ENCODE measurements at regions not wholly inside any gene's neighbourhood (a gene's known extent, or its start where the extent isn't known, plus 50 kb on each side); places are given as distances from the start of the nearest gene placed in this dataset.

DNA sequence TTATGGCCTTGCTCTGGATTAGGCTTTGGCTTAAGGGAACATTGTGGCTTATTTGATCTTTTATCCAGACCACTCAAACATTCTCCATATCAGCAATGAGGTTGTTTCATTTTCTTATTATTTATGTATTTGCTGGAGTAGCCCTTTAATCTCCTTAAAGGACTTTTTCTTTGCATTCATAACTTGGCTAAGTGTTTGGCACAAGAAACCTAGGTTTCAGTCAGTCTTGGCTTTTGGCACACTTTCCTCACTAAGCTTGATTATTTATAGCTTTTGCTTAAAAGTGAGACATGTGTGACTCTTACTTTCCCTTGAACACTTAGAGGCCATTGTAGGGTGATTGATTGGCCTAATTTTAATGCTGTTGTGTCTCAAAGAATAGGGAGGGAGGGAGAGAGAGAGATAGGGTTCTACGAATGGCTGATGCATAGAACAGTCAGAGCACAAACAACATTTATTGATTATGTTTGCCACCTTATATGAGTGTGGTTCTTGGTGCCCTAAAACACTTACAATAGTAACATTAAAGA is 2265.3 kb upstream of the C9orf72 start:
- Histone ChIP-seq H2AFZ (ENCODE audit: low read depth, low read length) (no peak overlapping the region), H3K4me2 (ENCODE audit: insufficient read depth, low read length) (no peak overlapping the region), H3K79me2 (ENCODE audit: control insufficient read depth, insufficient read depth, low read length) (no peaks in the 10 kb centered on the region), H3K36me3 (ENCODE audit: control insufficient read depth in 2 of 2, extremely low read depth in 1 of 2, insufficient read depth in 2 of 2, low read length in 2 of 2) (no peaks in the 10 kb centered on the region), H3K4me1 (ENCODE audit: control insufficient read depth, extremely low read depth, insufficient read depth, low read length) (no peaks in the 10 kb centered on the region), H4K20me1 (replicated peaks; ENCODE audit: control insufficient read depth, extremely low read depth, insufficient read depth, low read length) (no peaks in the 10 kb centered on the region), H3K9me3 (replicated peaks; ENCODE audit: control insufficient read depth, insufficient read depth, low read length) (peaks cover 2% of the 10 kb centered on the region), H3K27ac (ENCODE audit: insufficient read depth, low read depth, low read length) (no peak overlapping the region), H3K9me1 (replicated peaks; ENCODE audit: control insufficient read depth, extremely low read depth, insufficient read depth, low read length) (no peaks in the 10 kb centered on the region), H3K9ac (replicated peaks; ENCODE audit: extremely low read depth, insufficient read depth, low read length) (no peak overlapping the region), H3K4me3 (replicated peaks in 1 of 3; ENCODE audit: insufficient read depth in 1 of 3, low read depth in 1 of 3, low read length in 3 of 3) (no peak overlapping the region), H3K27me3 (ENCODE audit: control insufficient read depth in 2 of 2, insufficient read depth in 2 of 2, low read length in 2 of 2) (no peaks in the 10 kb centered on the region)
- ChIA-PET POLR2A (no interaction called here), CTCF (no interaction called here)
- no TSS peak for BruUV-seq (replicated peaks)
- no peak for FAIRE-seq
- dilution Hi-C loops (cut with MboI; ENCODE audit: extremely low pct_ligation_motif_present, low sequenced_read_pairs): no loop called here
- intact Hi-C loops (cut with micrococcal nuclease): no loop called here
- no peak for DNase-seq (ENCODE audit: low read depth, low spot score)
- TF ChIP-seq, protein P1, sequence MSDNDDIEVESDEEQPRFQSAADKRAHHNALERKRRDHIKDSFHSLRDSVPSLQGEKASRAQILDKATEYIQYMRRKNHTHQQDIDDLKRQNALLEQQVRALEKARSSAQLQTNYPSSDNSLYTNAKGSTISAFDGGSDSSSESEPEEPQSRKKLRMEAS (IDR thresholded peaks at IDR 0.05; ENCODE audit: insufficient read depth, insufficient read length): no peak
- TF ChIP-seq MYC (IDR thresholded peaks at IDR 0.05; ENCODE audit: low read depth, low read length): no peak
- TF ChIP-seq, protein P2, sequence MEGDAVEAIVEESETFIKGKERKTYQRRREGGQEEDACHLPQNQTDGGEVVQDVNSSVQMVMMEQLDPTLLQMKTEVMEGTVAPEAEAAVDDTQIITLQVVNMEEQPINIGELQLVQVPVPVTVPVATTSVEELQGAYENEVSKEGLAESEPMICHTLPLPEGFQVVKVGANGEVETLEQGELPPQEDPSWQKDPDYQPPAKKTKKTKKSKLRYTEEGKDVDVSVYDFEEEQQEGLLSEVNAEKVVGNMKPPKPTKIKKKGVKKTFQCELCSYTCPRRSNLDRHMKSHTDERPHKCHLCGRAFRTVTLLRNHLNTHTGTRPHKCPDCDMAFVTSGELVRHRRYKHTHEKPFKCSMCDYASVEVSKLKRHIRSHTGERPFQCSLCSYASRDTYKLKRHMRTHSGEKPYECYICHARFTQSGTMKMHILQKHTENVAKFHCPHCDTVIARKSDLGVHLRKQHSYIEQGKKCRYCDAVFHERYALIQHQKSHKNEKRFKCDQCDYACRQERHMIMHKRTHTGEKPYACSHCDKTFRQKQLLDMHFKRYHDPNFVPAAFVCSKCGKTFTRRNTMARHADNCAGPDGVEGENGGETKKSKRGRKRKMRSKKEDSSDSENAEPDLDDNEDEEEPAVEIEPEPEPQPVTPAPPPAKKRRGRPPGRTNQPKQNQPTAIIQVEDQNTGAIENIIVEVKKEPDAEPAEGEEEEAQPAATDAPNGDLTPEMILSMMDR (IDR thresholded peaks at IDR 0.05; ENCODE audit: extremely low read depth in 1 of 2, insufficient read depth in 1 of 2, low read depth in 1 of 2, low read length in 2 of 2): no peak
- TF ChIP-seq GATA2 (IDR thresholded peaks at IDR 0.05; ENCODE audit: insufficient read depth, insufficient read length, low read depth, low read length): no peak
- TF ChIP-seq POLR2AphosphoS5 (IDR thresholded peaks at IDR 0.05; ENCODE audit: insufficient read depth, low read depth, low read length): no peak
- TF ChIP-seq FOS (IDR thresholded peaks at IDR 0.05; ENCODE audit: borderline replicate concordance, insufficient read depth, low read length): no peak
- TF ChIP-seq POLR2A (IDR thresholded peaks at IDR 0.05; ENCODE audit: low read depth, low read length): no peak
